GM12865 (cell line): ENCODE measurements at regions not wholly inside any gene's neighbourhood (a gene's known extent, or its start where the extent isn't known, plus 50 kb on each side); places are given as distances from the start of the nearest gene placed in this dataset.

ENCODE experiments used
- DNase-seq: peaks from one replicate; pipeline ENCODE4 v3.0.0; 2010; ENCODE audit warnings: low read depth
- H3K4me3 ChIP-seq: 2 replicates; pipeline ENCODE4 v1.5.1; 2011; ENCODE audit warnings: mild to moderate bottlenecking, low read depth, low read length, control low read depth
- CTCF ChIP-seq: IDR thresholded peaks from 2 replicates; pipeline ENCODE4 v1.5.1; 2011; ENCODE audit warnings: low read length, control low read depth, low read depth, inconsistent platforms; ENCODE audit not compliant: insufficient read depth; ENCODE audit errors: missing control alignments

GRCh38 chr13:104251931-104252330, 1185.7 kb upstream of the SLC10A2 start:
- no peak for TF ChIP-seq CTCF
- no peak overlapping the region for H3K4me3 ChIP-seq
- no peak for DNase-seq

GRCh38 chr13:104246955-104247354, 1180.7 kb upstream of the SLC10A2 start:
- no peak for TF ChIP-seq CTCF
- no peak for DNase-seq
- no peak overlapping the region for H3K4me3 ChIP-seq

GRCh38 chr13:104206450-104207044, 1140.3 kb upstream of the SLC10A2 start:
- H3K4me3 ChIP-seq = no peak overlapping the region
- no peak for TF ChIP-seq CTCF
- DNase-seq = no peak

- peak; percentile 3 for TF ChIP-seq CTCF
- DNase-seq = peak; percentile 0
- no peak overlapping the region for H3K4me3 ChIP-seq
Observed at GRCh38 chr13:104204177-104204576, 1138.0 kb upstream of the SLC10A2 start.

- no peak for DNase-seq
Observed at GRCh38 chr13:104198801-104199200, 1132.6 kb upstream of the SLC10A2 start.

GRCh38 chr13:104196611-104197010, 1130.4 kb upstream of the SLC10A2 start:
- no peak for TF ChIP-seq CTCF
- DNase-seq = no peak
- no peak overlapping the region for H3K4me3 ChIP-seq

More at GRCh38 chr13:104198801-104199200, 1132.6 kb upstream of the SLC10A2 start:
- no peak for TF ChIP-seq CTCF
- no peak overlapping the region for H3K4me3 ChIP-seq

- DNase-seq = no peak
- H3K4me3 ChIP-seq = no peak overlapping the region
- no peak for TF ChIP-seq CTCF
Observed at GRCh38 chr13:104181526-104182231, 1115.5 kb upstream of the SLC10A2 start.
